Sigmoid colon (tissue), 4 donors: ENCODE measurements at regions not wholly inside any gene's neighbourhood (a gene's known extent, or its start where the extent isn't known, plus 50 kb on each side); places are given as distances from the start of the nearest gene placed in this dataset.

Source experiments
- EP300 ChIP-seq, 4 donors: sonication (generic); formaldehyde crosslinking; IDR thresholded peaks; one replicate each; pipeline ENCODE4 v1.6.1; 2017; ENCODE audit warnings: antibody characterized with exemption in 4 of 4
- POLR2A ChIP-seq, 2 donors: fragments of 450-650 bp; IDR thresholded peaks; one replicate each; pipeline ENCODE4 v1.6.1; 2016; ENCODE audit warnings: antibody characterized with exemption in 2 of 2, mild to moderate bottlenecking in 2 of 2, moderate library complexity in 2 of 2
- TF ChIP-seq, protein P1 (sequence below), 4 experiments: fragments of 450-650 bp in 3 of 4; fragments of 200-600 bp in 1 of 4; IDR thresholded peaks; one replicate each; pipeline ENCODE4 v1.5.1; 2016 to 2019; ENCODE audit warnings: antibody characterized with exemption in 4 of 4, mild to moderate bottlenecking in 3 of 4, moderate library complexity in 2 of 4

GRCh38 chr13:50493683-50494082 lies 349.8 kb downstream of the DLEU7 start:
- TF ChIP-seq EP300 (IDR thresholded peaks at IDR 0.05) (no peak), POLR2A (IDR thresholded peaks at IDR 0.05) (no peak)
- TF ChIP-seq, protein P1, sequence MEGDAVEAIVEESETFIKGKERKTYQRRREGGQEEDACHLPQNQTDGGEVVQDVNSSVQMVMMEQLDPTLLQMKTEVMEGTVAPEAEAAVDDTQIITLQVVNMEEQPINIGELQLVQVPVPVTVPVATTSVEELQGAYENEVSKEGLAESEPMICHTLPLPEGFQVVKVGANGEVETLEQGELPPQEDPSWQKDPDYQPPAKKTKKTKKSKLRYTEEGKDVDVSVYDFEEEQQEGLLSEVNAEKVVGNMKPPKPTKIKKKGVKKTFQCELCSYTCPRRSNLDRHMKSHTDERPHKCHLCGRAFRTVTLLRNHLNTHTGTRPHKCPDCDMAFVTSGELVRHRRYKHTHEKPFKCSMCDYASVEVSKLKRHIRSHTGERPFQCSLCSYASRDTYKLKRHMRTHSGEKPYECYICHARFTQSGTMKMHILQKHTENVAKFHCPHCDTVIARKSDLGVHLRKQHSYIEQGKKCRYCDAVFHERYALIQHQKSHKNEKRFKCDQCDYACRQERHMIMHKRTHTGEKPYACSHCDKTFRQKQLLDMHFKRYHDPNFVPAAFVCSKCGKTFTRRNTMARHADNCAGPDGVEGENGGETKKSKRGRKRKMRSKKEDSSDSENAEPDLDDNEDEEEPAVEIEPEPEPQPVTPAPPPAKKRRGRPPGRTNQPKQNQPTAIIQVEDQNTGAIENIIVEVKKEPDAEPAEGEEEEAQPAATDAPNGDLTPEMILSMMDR (IDR thresholded peaks at IDR 0.05) = no peak
